Spleen (tissue), 7 donors: ENCODE measurements at regions not wholly inside any gene's neighbourhood (a gene's known extent, or its start where the extent isn't known, plus 50 kb on each side); places are given as distances from the start of the nearest gene placed in this dataset.

Experiments
- CTCF ChIP-seq, 11 experiments: fragments of 200-600 bp in 7 of 11; fragments of 450-650 bp in 4 of 11; sonication (generic) in 4 of 11; IDR thresholded peaks in 8 of 11; conservative IDR thresholded peaks in 3 of 11; 1 replicate in 7 of 11; 2 replicates in 4 of 11; pipeline versions ENCODE4 v1.4.0 to v1.8.0; 2016 to 2021; ENCODE audit warnings: antibody characterized with exemption in 11 of 11, inconsistent platforms in 4 of 11, mild to moderate bottlenecking in 1 of 11
- POLR2A ChIP-seq, 3 donors: fragments of 450-650 bp; IDR thresholded peaks; one replicate each; pipeline ENCODE4 v1.5.1; 2017; ENCODE audit warnings: antibody characterized with exemption in 3 of 3, mild to moderate bottlenecking in 1 of 3
- POLR2AphosphoS5 ChIP-seq, 3 donors: sonication (generic); formaldehyde crosslinking; IDR thresholded peaks; one replicate each; pipeline ENCODE4 v1.5.1; 2017; ENCODE audit warnings: antibody characterized with exemption in 3 of 3
- donor health status: DM: no; HTN: no; CAD: no; lungs with moderate emphysema.
- donor health status: DM: no; HTN: no; CAD: no.
- donor health status: DM: no; HTN: no; CAD: no.

GRCh38 chr4:158458271-158458895, 63.3 kb upstream of the RXFP1 start:
- TF ChIP-seq CTCF (IDR thresholded peaks at IDR 0.05 in 8 of 11, conservative IDR thresholded peaks at IDR 0.05 in 3 of 11) (no peak), POLR2AphosphoS5 (IDR thresholded peaks at IDR 0.05) (no peak), POLR2A (IDR thresholded peaks at IDR 0.05) (no peak)
